ENCODE measurements at regions not wholly inside any gene's neighbourhood (a gene's known extent, or its start where the extent isn't known, plus 50 kb on each side); places are given as distances from the start of the nearest gene placed in this dataset.

DNA sequence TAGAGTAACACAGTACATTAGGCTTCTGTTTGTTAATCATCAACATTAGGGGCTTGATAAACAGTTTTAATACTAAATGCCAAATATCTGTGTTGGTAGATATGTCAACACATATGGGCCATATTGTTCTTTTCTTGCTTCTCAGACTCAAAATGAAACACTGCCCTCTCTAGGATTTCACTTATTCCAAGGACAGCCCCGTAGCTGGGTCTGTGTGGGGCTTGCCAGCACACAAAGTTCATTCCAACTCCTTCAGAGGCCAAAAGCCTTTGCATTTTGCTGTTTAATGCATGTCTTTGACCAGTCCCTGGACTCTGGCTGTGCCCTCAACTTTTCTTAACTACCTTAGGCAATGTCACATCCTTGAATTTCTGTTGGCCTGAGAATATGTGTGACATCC, 102.0 kb upstream of the ZNF827 start:
- TF ChIP-seq EP300 (IDR thresholded peaks at IDR 0.05; ENCODE audit: borderline replicate concordance) (no peak), RAD21 (IDR thresholded peaks at IDR 0.05; ENCODE audit: low read depth) (0 out of 2 replicates have a peak, but pooled peaks have one; percentile 7), TEAD4 (IDR thresholded peaks at IDR 0.05) (no peak), MAX (IDR thresholded peaks at IDR 0.05) (no peak)

DNA sequence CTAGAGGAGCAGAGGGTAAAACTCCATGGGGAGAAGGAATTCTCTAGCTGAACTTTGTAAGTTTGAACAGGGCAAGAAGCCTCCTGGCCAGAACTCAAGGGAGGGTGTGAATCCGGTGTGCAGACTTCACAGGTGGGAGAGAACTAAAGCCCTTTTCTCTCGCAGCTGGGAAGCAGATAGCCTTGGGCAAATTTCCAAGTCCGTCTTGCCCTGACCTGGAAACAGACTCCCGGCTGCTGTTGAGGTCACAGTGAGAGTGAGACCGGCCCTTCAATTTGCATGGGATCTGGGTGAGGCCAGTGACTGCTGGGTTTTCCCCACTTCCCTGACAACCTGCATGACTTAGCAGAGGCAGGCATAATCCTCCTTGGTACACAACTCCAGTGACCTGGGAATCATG, 94.5 kb upstream of the ZNF827 start:
- no peak for TF ChIP-seq YY1 (IDR thresholded peaks at IDR 0.05; ENCODE audit: low read depth)
- TF ChIP-seq MAX (IDR thresholded peaks at IDR 0.05), result no peak
- no peak for TF ChIP-seq EP300 (IDR thresholded peaks at IDR 0.05; ENCODE audit: borderline replicate concordance)
- no peak for TF ChIP-seq TCF12 (IDR thresholded peaks at IDR 0.05; ENCODE audit: low read depth)
- TF ChIP-seq FOXM1 (IDR thresholded peaks at IDR 0.05; ENCODE audit: borderline replicate concordance, low read depth), result no peak
- no peak for TF ChIP-seq TEAD4 (IDR thresholded peaks at IDR 0.05)
- no peak for TF ChIP-seq NFIC (IDR thresholded peaks at IDR 0.05)
- no peak for TF ChIP-seq CREB1 (IDR thresholded peaks at IDR 0.05; ENCODE audit: low read depth)
- no peak for TF ChIP-seq ZBTB7A (IDR thresholded peaks at IDR 0.05; ENCODE audit: low read depth)
- no peak for TF ChIP-seq RAD21 (IDR thresholded peaks at IDR 0.05; ENCODE audit: low read depth)
- no peak for TF ChIP-seq REST (IDR thresholded peaks at IDR 0.05; ENCODE audit: low read depth)
- no peak for TF ChIP-seq USF1 (IDR thresholded peaks at IDR 0.05)
- TF ChIP-seq EGR1 (IDR thresholded peaks at IDR 0.05), result no peak
- no peak for TF ChIP-seq CEBPB (IDR thresholded peaks at IDR 0.05)

- TF ChIP-seq EGR1 (IDR thresholded peaks at IDR 0.05), result no peak
- TF ChIP-seq CREB1 (IDR thresholded peaks at IDR 0.05; ENCODE audit: low read depth), result no peak
- TF ChIP-seq RAD21 (IDR thresholded peaks at IDR 0.05; ENCODE audit: low read depth), result no peak
- TF ChIP-seq EP300 (IDR thresholded peaks at IDR 0.05; ENCODE audit: borderline replicate concordance), result no peak
- no peak for TF ChIP-seq TEAD4 (IDR thresholded peaks at IDR 0.05)
- TF ChIP-seq TAF1 (IDR thresholded peaks at IDR 0.05; ENCODE audit: low read depth), result no peak
- no peak for TF ChIP-seq FOXM1 (IDR thresholded peaks at IDR 0.05; ENCODE audit: borderline replicate concordance, low read depth)
- no peak for TF ChIP-seq YY1 (IDR thresholded peaks at IDR 0.05; ENCODE audit: low read depth)
- TF ChIP-seq MAX (IDR thresholded peaks at IDR 0.05), result no peak
- no peak for TF ChIP-seq CEBPB (IDR thresholded peaks at IDR 0.05)
- TF ChIP-seq ZBTB7A (IDR thresholded peaks at IDR 0.05; ENCODE audit: low read depth), result no peak
- no peak for TF ChIP-seq NFIC (IDR thresholded peaks at IDR 0.05)
- TF ChIP-seq TCF12 (IDR thresholded peaks at IDR 0.05; ENCODE audit: low read depth), result no peak
- TF ChIP-seq REST (IDR thresholded peaks at IDR 0.05; ENCODE audit: low read depth), result no peak
- TF ChIP-seq USF1 (IDR thresholded peaks at IDR 0.05), result no peak
Measured at GRCh38 chr4:146032234-146032860, 93.7 kb upstream of the ZNF827 start.

DNA sequence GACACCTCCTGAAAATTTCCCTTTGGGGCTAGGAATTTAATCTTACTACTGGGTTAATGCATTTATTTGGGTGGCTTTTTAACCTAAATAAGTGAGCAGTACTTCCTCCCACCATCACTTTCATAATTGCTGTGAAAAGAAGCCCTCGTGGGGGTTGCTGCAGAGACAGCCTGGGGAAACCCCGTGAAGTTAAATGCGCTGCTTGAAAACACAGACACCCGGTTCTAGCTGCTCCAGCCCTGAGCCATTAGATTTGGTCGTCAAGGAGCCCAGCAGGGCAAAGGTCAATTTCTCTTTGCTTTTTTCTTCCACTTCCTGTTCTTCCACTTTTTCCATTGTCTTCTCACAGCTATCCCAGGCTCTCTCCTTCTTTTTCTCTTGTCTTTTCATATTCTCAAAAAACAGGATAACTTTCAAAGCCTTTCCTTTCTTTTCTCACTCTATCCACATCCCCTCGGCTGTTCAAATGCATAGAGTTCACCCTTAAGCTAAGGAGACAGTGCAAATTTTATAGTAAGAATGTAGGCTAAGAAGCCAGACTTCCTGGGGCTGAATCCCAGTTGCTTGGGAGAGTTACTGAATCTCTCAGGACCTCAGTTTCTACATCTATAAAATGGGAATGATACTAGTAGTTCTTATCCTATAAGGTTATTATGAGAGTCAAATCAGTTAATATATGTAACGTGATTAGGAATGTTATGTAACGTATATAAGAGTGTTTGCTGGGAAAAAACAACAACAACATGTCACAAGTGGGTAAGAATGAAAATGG, 91.5 kb upstream of the ZNF827 start:
- TF ChIP-seq EGR1 (IDR thresholded peaks at IDR 0.05), result no peak
- TF ChIP-seq FOXM1 (IDR thresholded peaks at IDR 0.05; ENCODE audit: borderline replicate concordance, low read depth), result no peak
- TF ChIP-seq CREB1 (IDR thresholded peaks at IDR 0.05; ENCODE audit: low read depth), result no peak
- no peak for TF ChIP-seq USF1 (IDR thresholded peaks at IDR 0.05)
- no peak for TF ChIP-seq ZBTB7A (IDR thresholded peaks at IDR 0.05; ENCODE audit: low read depth)
- no peak for TF ChIP-seq TEAD4 (IDR thresholded peaks at IDR 0.05)
- no peak for TF ChIP-seq EP300 (IDR thresholded peaks at IDR 0.05; ENCODE audit: borderline replicate concordance)
- TF ChIP-seq NFIC (IDR thresholded peaks at IDR 0.05), result no peak
- no peak for TF ChIP-seq MAX (IDR thresholded peaks at IDR 0.05)
- no peak for TF ChIP-seq TCF12 (IDR thresholded peaks at IDR 0.05; ENCODE audit: low read depth)
- no peak for TF ChIP-seq TAF1 (IDR thresholded peaks at IDR 0.05; ENCODE audit: low read depth)
- TF ChIP-seq YY1 (IDR thresholded peaks at IDR 0.05; ENCODE audit: low read depth), result no peak
- no peak for TF ChIP-seq RAD21 (IDR thresholded peaks at IDR 0.05; ENCODE audit: low read depth)
